Posterior vena cava (tissue), 2 donors: ENCODE measurements at regions not wholly inside any gene's neighbourhood (a gene's known extent, or its start where the extent isn't known, plus 50 kb on each side); places are given as distances from the start of the nearest gene placed in this dataset.
A peak's percentile ranks its signal among the peaks of the same experiment; 100 is the strongest.

Source experiments
- DNase-seq: peaks from one replicate; pipeline ENCODE4 v3.0.0-alpha.2; 2020; ENCODE audit warnings: low spot score
- intact Hi-C, 2 donors: fragments of 100-400 bp; cut with DNase I; formaldehyde crosslinking; loops; one replicate each; pipeline versions ENCODE4 v1.14.1 to v1.14.2; 2022 to 2023
- donor health status: DM: yes; HTN: yes; CAD: no.
- donor health status: DM: yes; HTN: yes; CAD: no.

GRCh38 chr1:58859769-58860485 is 76.1 kb upstream of the JUN start:
- intact Hi-C loops = loop anchor here in 1 of 2 donors (1.0 kb wide), 1 partner anchor 47 kb away; no protein-coding TSS in a partner anchor
- no peak for DNase-seq

GRCh38 chr1:58861076-58861475 is 77.2 kb upstream of the JUN start:
- no peak for DNase-seq
- intact Hi-C loops = no loop called here

GRCh38 chr1:58861506-58861905 is 77.7 kb upstream of the JUN start:
- no peak for DNase-seq
- intact Hi-C loops = no loop called here

- DNase-seq = no peak
- intact Hi-C loops = no loop called here
Observed at GRCh38 chr1:58862728-58863385, 79.0 kb upstream of the JUN start.

- DNase-seq = no peak
- intact Hi-C loops = no loop called here
Observed at GRCh38 chr1:58864654-58865053, 80.8 kb upstream of the JUN start.

GRCh38 chr1:58866578-58866977 is 82.7 kb upstream of the JUN start:
- intact Hi-C loops = no loop called here
- DNase-seq = no peak

GRCh38 chr1:58869638-58870297 is 85.9 kb upstream of the JUN start:
- DNase-seq = no peak
- intact Hi-C loops = loop anchor here in 1 of 2 donors (1.0 kb wide), 1 partner anchor 16 kb away; no protein-coding TSS in a partner anchor

GRCh38 chr1:58870298-58870676 is 86.4 kb upstream of the JUN start:
- DNase-seq = no peak
- intact Hi-C loops = loop anchor here in 1 of 2 donors (1.0 kb wide), 1 partner anchor 17 kb away; no protein-coding TSS in a partner anchor

GRCh38 chr1:58874342-58874741 is 90.5 kb upstream of the JUN start:
- intact Hi-C loops = no loop called here
- no peak for DNase-seq

GRCh38 chr1:58874757-58875755 is 91.2 kb upstream of the JUN start:
- no peak for DNase-seq

GRCh38 chr1:58879464-58879863 is 95.6 kb upstream of the JUN start:
- intact Hi-C loops = no loop called here
- DNase-seq = no peak

More at GRCh38 chr1:58874757-58875755, 91.2 kb upstream of the JUN start:
- intact Hi-C loops = no loop called here

- DNase-seq = no peak
- intact Hi-C loops = no loop called here
Observed at GRCh38 chr1:58880592-58880991, 96.7 kb upstream of the JUN start.

GRCh38 chr1:58881471-58881994 is 97.7 kb upstream of the JUN start:
- intact Hi-C loops = no loop called here

GRCh38 chr1:58882322-58882948 is 98.6 kb upstream of the JUN start:
- intact Hi-C loops = no loop called here

More at GRCh38 chr1:58881471-58881994, 97.7 kb upstream of the JUN start:
- peak; percentile 89 for DNase-seq

GRCh38 chr1:58883037-58883887 is 99.4 kb upstream of the JUN start:
- peak; percentile 93 for DNase-seq
- intact Hi-C loops = no loop called here

More at GRCh38 chr1:58882322-58882948, 98.6 kb upstream of the JUN start:
- no peak for DNase-seq

- intact Hi-C loops = no loop called here
- DNase-seq = no peak
Observed at GRCh38 chr1:58883888-58884482, 100.1 kb upstream of the JUN start.
